RWPE1 (cell line): ENCODE measurements at regions not wholly inside any gene's neighbourhood (a gene's known extent, or its start where the extent isn't known, plus 50 kb on each side); places are given as distances from the start of the nearest gene placed in this dataset.
"Not testable (repeated sequence)": the region's sequence is repeated elsewhere in the genome, so short reads cannot be mapped to it uniquely, and the experiment has no call there.

ENCODE experiments used
- CTCF ChIA-PET: fragments of 350-600 bp; sonication (Branson Sonifier 250); formaldehyde crosslinking; extraction: SDS; loops from one replicate; lab custom pipeline; 2021; lab: Yijun Ruan, JAX
- POLR2A ChIA-PET: fragments of 400-600 bp; formaldehyde crosslinking; extraction: SDS; loops from one replicate; lab custom pipeline; 2020; ENCODE audit warnings: antibody characterized with exemption; ENCODE audit not compliant: low non-redundant PET; lab: Yijun Ruan, JAX
- DNase-seq: peaks from one replicate; pipeline ENCODE4 v3.0.0; 2012; ENCODE audit warnings: low spot score
- H3K27ac ChIP-seq: fragments of 450-650 bp; 2 replicates; pipeline ENCODE4 v1.5.1; 2017
- TF ChIP-seq, protein P1 (sequence below): fragments of 450-650 bp; conservative IDR thresholded peaks from 2 replicates; pipeline ENCODE4 v1.5.1; 2017; ENCODE audit warnings: low read depth, mild to moderate bottlenecking

DNA sequence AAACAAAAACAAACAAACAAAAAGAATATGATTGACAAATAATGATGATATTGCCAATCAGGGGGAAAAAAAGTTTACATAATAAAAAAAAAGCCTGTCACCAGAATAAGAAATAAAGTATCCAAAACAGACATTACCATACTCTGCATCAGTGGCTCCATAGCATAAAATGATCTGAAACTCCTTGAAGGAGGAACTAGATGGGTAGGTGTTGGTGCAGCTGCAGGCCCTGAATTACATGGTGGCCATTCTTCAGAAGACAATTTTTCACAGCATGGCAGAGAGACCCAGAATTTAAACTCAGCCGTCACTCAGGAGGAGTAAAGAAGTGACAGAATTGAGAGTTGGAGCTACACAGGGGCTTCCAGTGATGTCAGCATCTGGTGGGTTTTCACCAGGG lies 60.2 kb downstream of the GLUL start:
- DNase-seq, result no peak
- H3K27ac ChIP-seq, result no peak overlapping the region
- TF ChIP-seq, protein P1, sequence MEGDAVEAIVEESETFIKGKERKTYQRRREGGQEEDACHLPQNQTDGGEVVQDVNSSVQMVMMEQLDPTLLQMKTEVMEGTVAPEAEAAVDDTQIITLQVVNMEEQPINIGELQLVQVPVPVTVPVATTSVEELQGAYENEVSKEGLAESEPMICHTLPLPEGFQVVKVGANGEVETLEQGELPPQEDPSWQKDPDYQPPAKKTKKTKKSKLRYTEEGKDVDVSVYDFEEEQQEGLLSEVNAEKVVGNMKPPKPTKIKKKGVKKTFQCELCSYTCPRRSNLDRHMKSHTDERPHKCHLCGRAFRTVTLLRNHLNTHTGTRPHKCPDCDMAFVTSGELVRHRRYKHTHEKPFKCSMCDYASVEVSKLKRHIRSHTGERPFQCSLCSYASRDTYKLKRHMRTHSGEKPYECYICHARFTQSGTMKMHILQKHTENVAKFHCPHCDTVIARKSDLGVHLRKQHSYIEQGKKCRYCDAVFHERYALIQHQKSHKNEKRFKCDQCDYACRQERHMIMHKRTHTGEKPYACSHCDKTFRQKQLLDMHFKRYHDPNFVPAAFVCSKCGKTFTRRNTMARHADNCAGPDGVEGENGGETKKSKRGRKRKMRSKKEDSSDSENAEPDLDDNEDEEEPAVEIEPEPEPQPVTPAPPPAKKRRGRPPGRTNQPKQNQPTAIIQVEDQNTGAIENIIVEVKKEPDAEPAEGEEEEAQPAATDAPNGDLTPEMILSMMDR, result no peak
- POLR2A ChIA-PET, result no interaction called here
- CTCF ChIA-PET, result no interaction called here

DNA sequence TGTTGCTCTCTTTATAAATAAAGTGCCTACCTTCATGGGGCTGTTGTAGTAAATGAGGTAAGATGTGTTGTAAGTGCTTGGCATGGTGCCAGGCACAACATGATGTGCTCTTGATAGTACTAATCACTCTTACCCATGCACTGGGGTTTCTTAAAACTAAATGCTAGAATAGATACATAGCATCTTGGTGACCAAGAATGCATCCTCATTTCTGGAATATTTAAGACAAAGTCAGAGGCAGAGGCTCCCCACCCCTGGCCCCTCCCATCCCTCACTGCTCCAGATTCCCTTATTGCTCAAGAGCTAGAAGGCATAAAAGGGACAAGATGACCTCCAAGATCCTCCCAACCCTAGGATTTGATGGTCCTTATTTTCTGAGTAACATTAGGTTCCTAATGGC lies 61.3 kb downstream of the GLUL start:
- POLR2A ChIA-PET, result no interaction called here
- H3K27ac ChIP-seq, result no peak overlapping the region
- no peak for DNase-seq
- TF ChIP-seq, protein P1, result no peak
- CTCF ChIA-PET, result no interaction called here

DNA sequence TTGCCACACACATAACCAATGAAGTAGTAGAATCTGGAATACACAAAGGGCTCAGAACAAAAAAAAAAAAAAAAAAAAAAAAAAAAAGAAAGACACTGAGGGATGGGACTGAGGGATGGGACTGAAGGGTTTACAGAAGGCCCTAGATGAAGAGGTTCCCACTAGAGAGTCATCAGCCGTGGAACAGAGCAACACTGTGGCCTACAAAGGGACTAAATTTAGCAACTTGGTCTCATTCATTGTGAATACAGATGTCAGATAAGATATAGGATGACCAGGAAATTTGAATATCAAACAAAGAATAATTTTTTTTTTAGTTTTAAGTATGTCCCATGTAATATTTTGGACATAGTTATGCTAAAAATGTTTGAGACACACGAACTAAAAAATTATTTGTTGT lies 62.1 kb downstream of the GLUL start:
- ChIA-PET CTCF (no interaction called here), POLR2A (no interaction called here)
- no peak overlapping the region for H3K27ac ChIP-seq
- DNase-seq, result no peak
- TF ChIP-seq, protein P1, result no peak

DNA sequence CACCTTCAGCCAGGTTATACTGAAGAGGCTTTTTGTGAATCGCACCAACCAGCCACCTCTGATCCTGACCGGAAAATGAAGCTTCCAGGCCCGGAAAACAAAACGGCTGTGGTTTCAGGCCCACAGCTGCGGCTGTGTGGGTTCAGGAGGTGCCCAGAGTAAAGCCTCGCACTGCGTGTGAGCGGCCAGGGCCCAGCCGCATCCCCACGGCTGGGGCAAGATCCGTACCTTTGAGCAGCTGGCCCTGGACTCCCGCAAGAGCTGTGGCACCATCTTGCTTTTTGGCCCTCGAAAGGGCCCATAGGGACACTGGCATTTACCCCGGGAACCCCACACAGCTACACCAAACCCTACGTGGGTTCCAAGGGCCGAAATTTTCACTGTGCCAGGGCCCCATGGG lies 63.0 kb downstream of the GLUL start:
- no peak overlapping the region for H3K27ac ChIP-seq
- ChIA-PET CTCF (interaction anchor here (0.6 kb wide), 1 partner anchor 113 kb away, joined by 3 read pairs; no protein-coding TSS in a partner anchor), POLR2A (no interaction called here)
- TF ChIP-seq, protein P1, result no peak
- no peak for DNase-seq

DNA sequence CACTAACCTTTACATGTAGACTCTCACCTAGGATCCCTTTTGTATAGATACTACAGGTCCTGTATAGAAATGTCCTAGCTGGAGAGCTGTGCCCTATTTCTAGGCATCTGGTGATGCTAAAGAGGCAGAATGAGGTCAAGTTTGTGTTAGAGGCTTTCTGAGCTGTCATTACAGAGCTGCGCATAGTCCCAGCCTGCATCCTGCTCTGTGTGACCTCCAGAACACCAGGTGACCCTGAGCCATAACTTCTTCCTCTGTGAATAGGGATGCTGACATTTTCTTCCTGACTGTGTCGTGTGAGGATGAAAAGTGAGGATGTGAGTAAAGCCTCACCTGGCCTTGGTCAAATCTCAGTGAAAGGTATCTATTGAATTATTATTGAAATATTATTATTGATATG lies 66.3 kb downstream of the GLUL start:
- POLR2A ChIA-PET, result no interaction called here
- H3K27ac ChIP-seq, result no peak overlapping the region
- TF ChIP-seq, protein P1, result no peak
- DNase-seq, result no peak
- CTCF ChIA-PET, result no interaction called here

DNA sequence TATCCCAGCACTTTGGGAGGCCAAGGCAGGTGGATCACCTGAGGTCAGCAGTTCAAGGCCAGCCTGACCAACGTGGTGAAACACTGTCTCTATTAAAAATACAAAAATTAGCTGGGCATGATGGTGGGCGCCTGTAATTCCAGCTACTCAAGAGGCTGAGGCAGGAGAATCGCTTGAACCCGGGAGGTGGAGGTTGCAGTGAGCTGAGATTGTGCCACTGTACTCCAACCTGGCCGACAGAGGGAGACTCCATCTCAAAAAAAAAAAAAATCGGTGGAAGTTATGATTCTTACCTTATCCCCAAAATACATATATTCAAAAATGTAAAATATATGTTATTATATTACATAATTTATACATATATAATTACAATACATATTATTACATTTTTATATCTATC lies 70.1 kb downstream of the GLUL start:
- not testable (repeated sequence) for DNase-seq, H3K27ac ChIP-seq
- ChIA-PET CTCF (interaction anchor here (0.6 to 0.7 kb wide), 2 partner anchors 121 to 843 kb away, joined by 3 to 4 read pairs; no protein-coding TSS in a partner anchor), POLR2A (interaction anchor here (0.7 kb wide), 1 partner anchor 43 kb away, joined by 5 read pairs; no protein-coding TSS in a partner anchor)

DNA sequence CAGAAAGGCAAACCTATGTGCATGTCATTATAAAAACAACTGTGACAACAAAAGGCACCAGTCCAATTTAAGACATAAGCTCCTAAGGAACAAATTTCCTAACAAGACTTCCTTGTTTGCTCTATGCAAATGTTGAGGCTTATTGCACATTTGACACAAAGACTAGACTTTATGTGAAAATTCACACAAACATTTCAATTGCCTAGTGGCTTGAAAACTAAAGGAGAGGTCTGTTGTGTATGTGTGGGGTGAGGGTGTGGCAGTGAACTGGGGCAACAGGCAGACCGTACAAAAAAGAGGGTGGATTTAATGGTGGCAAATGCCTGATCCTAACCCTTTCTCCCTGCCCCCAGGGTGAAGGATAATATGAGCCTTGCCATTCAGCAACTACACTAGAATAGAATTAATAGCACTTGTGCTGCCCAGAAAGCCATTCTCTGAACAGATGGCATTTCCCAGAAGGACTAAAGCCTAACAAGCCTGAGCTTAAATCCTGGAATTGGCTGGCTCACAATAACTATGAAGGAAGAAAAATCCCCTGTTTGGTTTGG lies 73.9 kb downstream of the GLUL start:
- no peak overlapping the region for H3K27ac ChIP-seq
- POLR2A ChIA-PET, result no interaction called here
- TF ChIP-seq, protein P1, result no peak
- CTCF ChIA-PET, result no interaction called here
- no peak for DNase-seq

DNA sequence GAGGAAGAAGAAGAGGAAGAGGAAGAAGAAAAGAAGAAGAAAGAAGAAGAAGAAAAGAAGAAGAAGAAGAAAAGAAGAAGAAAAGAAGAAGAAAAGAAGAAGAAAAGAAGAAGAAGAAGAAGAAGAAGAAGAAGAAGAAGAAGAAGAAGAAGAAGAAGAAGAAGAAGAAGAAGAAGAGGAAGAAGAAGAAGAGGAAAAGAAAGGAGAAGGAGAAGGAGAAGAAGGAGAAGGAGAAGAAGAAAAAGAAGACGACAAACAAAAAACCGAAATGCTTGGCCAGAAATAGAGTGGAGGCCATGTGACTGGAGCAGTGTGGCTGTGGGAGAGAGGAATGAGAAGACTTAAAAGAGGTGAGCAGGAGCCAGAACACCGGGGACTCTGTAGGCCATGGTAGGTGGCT lies 75.1 kb downstream of the GLUL start:
- CTCF ChIA-PET, result not testable (repeated sequence)

More for the DNA sequence above, 75.1 kb downstream of the GLUL start:
- POLR2A ChIA-PET, H3K27ac ChIP-seq, DNase-seq: not testable (repeated sequence)
